ENCODE measurements at regions not wholly inside any gene's neighbourhood (a gene's known extent, or its start where the extent isn't known, plus 50 kb on each side); places are given as distances from the start of the nearest gene placed in this dataset.

DNA sequence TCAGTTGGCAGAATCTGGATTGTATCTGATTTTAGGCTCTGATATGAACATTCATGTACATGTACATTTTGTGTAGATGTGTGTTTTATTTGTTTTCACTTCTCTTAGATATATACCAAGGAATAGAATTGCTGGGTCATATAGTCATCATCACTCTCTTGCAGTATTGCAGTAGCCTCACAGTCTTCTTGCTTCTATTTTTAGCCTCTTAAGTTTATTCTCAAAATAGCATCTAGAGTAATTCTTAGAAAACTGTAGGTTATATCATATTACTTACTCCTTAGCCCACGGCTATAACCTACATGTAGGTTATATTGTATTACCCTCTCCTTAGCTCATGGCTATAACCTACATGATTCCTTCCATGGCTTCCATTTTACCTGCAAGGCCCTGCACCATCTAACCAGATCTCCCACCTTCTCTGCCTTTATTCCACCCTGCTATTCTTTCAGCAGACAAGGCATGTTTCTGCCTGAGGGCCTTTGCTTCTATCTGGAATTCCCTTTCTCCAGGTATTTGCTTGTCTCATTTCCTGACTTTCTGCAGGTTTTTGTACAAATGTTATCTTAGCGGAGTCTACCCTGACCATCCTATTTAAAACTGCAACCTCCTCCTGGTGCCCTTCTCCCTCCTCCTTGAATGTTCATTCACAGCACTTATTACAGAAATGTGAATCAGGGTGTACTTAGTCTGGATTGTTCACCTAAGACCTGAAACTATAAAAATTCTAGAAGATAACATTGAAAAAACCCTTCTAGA is 109.0 kb upstream of the ETV3 start:
- Mint-ChIP-seq H3K4me1 (no peaks in the 10 kb centered on the region), H3K4me3 (no peak overlapping the region), H3K36me3 (ENCODE audit: low read depth) (no peaks in the 10 kb centered on the region), H3K27me3 (ENCODE audit: low read depth, poor library complexity) (peaks cover 12% of the 10 kb centered on the region), H3K27ac (no peak overlapping the region), H3K9me3 (peaks cover 14% of the 10 kb centered on the region)
- DNase-seq: no peak
- TF ChIP-seq CTCF (IDR thresholded peaks at IDR 0.05): no peak

- DNase-seq: no peak
- Mint-ChIP-seq H3K27ac (no peak overlapping the region), H3K36me3 (ENCODE audit: low read depth) (no peaks in the 10 kb centered on the region), H3K4me1 (no peaks in the 10 kb centered on the region), H3K9me3 (peaks cover 14% of the 10 kb centered on the region), H3K27me3 (ENCODE audit: low read depth, poor library complexity) (peaks cover 13% of the 10 kb centered on the region), H3K4me3 (no peak overlapping the region)
- TF ChIP-seq CTCF (IDR thresholded peaks at IDR 0.05): no peak
Observed at GRCh38 chr1:157245823-157246222, 107.6 kb upstream of the ETV3 start.

DNA sequence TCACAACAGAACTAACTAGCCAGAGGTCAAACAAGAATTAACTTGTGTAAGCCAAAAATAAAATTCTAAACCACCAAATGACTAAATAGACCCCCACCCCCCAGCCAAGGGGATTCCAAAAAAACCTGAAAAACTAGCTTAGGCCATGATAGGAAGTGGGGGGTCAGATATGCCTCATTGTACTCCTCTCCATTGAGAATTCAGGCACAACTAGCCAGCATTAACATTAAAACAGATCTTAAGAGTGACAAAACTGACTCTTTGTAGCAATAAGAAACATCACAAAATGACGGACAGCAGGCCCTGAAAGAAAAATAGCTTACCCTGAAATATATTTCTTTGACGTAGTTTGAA is 103.0 kb upstream of the ETV3 start:
- H3K27me3 Mint-ChIP-seq (ENCODE audit: low read depth, poor library complexity): peaks cover 12% of the 10 kb centered on the region
- no peaks in the 10 kb centered on the region for H3K36me3 Mint-ChIP-seq (ENCODE audit: low read depth)
- H3K4me3 Mint-ChIP-seq: no peak overlapping the region
- no peak for TF ChIP-seq CTCF (IDR thresholded peaks at IDR 0.05)
- DNase-seq: no peak
- H3K9me3 Mint-ChIP-seq: peaks cover 7% of the 10 kb centered on the region
- H3K4me1 Mint-ChIP-seq: no peaks in the 10 kb centered on the region
- H3K27ac Mint-ChIP-seq: no peak overlapping the region

- DNase-seq: no peak
- H3K27ac Mint-ChIP-seq: no peak overlapping the region
- no peak for TF ChIP-seq CTCF (IDR thresholded peaks at IDR 0.05)
- H3K9me3 Mint-ChIP-seq: peaks cover 7% of the 10 kb centered on the region
- H3K36me3 Mint-ChIP-seq (ENCODE audit: low read depth): no peaks in the 10 kb centered on the region
- no peaks in the 10 kb centered on the region for H3K4me1 Mint-ChIP-seq
- H3K27me3 Mint-ChIP-seq (ENCODE audit: low read depth, poor library complexity): peaks cover 12% of the 10 kb centered on the region
- H3K4me3 Mint-ChIP-seq: no peak overlapping the region
Observed at GRCh38 chr1:157240495-157241184, 102.4 kb upstream of the ETV3 start.

GRCh38 chr1:157239936-157240335 is 101.7 kb upstream of the ETV3 start:
- no peak for TF ChIP-seq CTCF (IDR thresholded peaks at IDR 0.05)
- no peak overlapping the region for H3K27ac Mint-ChIP-seq
- peaks cover 7% of the 10 kb centered on the region for H3K9me3 Mint-ChIP-seq

DNA sequence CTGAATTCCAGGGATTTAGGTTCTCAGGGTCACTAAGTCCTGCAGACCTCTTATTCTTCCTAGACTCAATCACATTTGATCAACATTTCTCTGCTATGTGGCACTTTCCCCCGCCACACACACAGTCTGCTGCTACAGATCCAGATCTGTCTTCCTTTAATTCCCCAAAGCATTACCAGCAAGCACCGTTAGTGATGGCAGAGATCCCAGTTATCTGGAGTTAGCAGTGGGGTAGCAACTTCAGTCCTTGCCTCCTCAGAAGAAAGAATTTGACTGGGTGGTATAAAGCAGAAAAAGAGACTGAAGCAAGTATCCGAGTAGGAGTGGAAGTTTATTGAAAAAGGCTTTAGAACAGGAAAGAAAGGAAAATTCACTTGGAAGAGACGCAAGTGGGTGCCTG is 100.4 kb upstream of the ETV3 start:
- H3K27me3 Mint-ChIP-seq (ENCODE audit: low read depth, poor library complexity): peaks cover 7% of the 10 kb centered on the region
- H3K4me3 Mint-ChIP-seq: no peak overlapping the region
- no peak overlapping the region for H3K27ac Mint-ChIP-seq
- no peaks in the 10 kb centered on the region for H3K4me1 Mint-ChIP-seq
- H3K9me3 Mint-ChIP-seq: peaks cover 3% of the 10 kb centered on the region
- no peaks in the 10 kb centered on the region for H3K36me3 Mint-ChIP-seq (ENCODE audit: low read depth)
- DNase-seq: no peak
- TF ChIP-seq CTCF (IDR thresholded peaks at IDR 0.05): no peak

More at GRCh38 chr1:157239936-157240335, 101.7 kb upstream of the ETV3 start:
- Mint-ChIP-seq H3K4me3 (no peak overlapping the region), H3K36me3 (ENCODE audit: low read depth) (no peaks in the 10 kb centered on the region), H3K27me3 (ENCODE audit: low read depth, poor library complexity) (peaks cover 9% of the 10 kb centered on the region), H3K4me1 (no peaks in the 10 kb centered on the region)
- no peak for DNase-seq
